Mesendoderm (in vitro differentiated cells): ENCODE measurements at regions not wholly inside any gene's neighbourhood (a gene's known extent, or its start where the extent isn't known, plus 50 kb on each side); places are given as distances from the start of the nearest gene placed in this dataset.

Source experiments
- DNase-seq: peaks from one replicate; pipeline ENCODE4 v3.0.0; 2013
- H2AK5ac ChIP-seq: 2 replicates; pipeline ENCODE4 v1.6.1; 2013; ENCODE audit warnings: low read length, inconsistent platforms
- H2BK120ac ChIP-seq: 2 replicates; pipeline ENCODE4 v1.6.1; 2013; ENCODE audit warnings: low read depth, mild to moderate bottlenecking, low read length, moderate library complexity, mixed read lengths
- H2BK15ac ChIP-seq: replicated peaks from 2 replicates; pipeline ENCODE4 v1.6.1; 2013; ENCODE audit warnings: low read depth, mild to moderate bottlenecking, moderate library complexity
- H2BK5ac ChIP-seq: 2 replicates; pipeline ENCODE4 v1.6.1; 2013; ENCODE audit warnings: low read length, inconsistent platforms
- H3K18ac ChIP-seq: 2 replicates; pipeline ENCODE4 v1.6.1; 2013; ENCODE audit warnings: mild to moderate bottlenecking, low read length, mixed read lengths
- H3K23ac ChIP-seq: one replicate; pipeline ENCODE4 v1.6.1; 2013; ENCODE audit warnings: low read length
- H3K27ac ChIP-seq: 2 replicates; pipeline ENCODE4 v1.5.1; 2013; ENCODE audit warnings: low read depth, mild to moderate bottlenecking, inconsistent platforms, low read length, moderate library complexity
- H3K27me3 ChIP-seq: 2 replicates; pipeline ENCODE4 v1.6.1; 2013; ENCODE audit warnings: low read length, control low read depth, mild to moderate bottlenecking, inconsistent platforms; ENCODE audit not compliant: insufficient read depth, poor library complexity
- H3K36me3 ChIP-seq: 2 replicates; pipeline ENCODE4 v1.6.1; 2013; ENCODE audit warnings: low read length, inconsistent platforms; ENCODE audit not compliant: control insufficient read depth, insufficient read depth
- H3K4ac ChIP-seq: one replicate; pipeline ENCODE4 v1.6.1; 2013; ENCODE audit warnings: low read depth, mild to moderate bottlenecking, low read length, moderate library complexity
- H3K4me1 ChIP-seq: 2 replicates; pipeline ENCODE4 v1.6.1; 2013; ENCODE audit warnings: low read depth, low read length, inconsistent platforms; ENCODE audit not compliant: control insufficient read depth
- H3K4me2 ChIP-seq: 2 replicates; pipeline ENCODE4 v1.6.1; 2013; ENCODE audit warnings: low read length
- H3K4me3 ChIP-seq: 2 replicates; pipeline ENCODE4 v1.5.1; 2013; ENCODE audit warnings: mild to moderate bottlenecking, low read length
- H3K56ac ChIP-seq: one replicate; pipeline ENCODE4 v1.6.1; 2013; ENCODE audit warnings: low read length
- H3K79me1 ChIP-seq: 2 replicates; pipeline ENCODE4 v1.6.1; 2013; ENCODE audit warnings: low read length, inconsistent platforms
- H3K79me2 ChIP-seq: 2 replicates; pipeline ENCODE4 v1.6.1; 2013; ENCODE audit warnings: mild to moderate bottlenecking, low read length; ENCODE audit not compliant: control insufficient read depth, insufficient read depth
- H3K9ac ChIP-seq: 2 replicates; pipeline ENCODE4 v1.6.1; 2013; ENCODE audit warnings: low read length, inconsistent platforms
- H4K5ac ChIP-seq: one replicate; pipeline ENCODE4 v1.6.1; 2013; ENCODE audit warnings: low read length
- H4K8ac ChIP-seq: one replicate; pipeline ENCODE4 v1.6.1; 2013; ENCODE audit warnings: low read depth, mild to moderate bottlenecking, control low read depth, low read length, moderate library complexity
- WGBS: extraction: QIAGEN DNeasy Blood & Tissue Kit; methylation state at CpG from one replicate; pipeline ENCODE4 v1.1.7; 2013; ENCODE audit warnings: low lambda C conversion rate, missing lambda C conversion rate; ENCODE audit not compliant: insufficient coverage; ENCODE audit errors: extremely low coverage; 5-methylcytosine and 5-hydroxymethylcytosine counted together

- Histone ChIP-seq H3K4me2 (no peak overlapping the region), H2BK5ac (no peak overlapping the region), H2BK15ac (no peak overlapping the region), H3K27me3 (no peaks in the 10 kb centered on the region), H3K4me1 (no peaks in the 10 kb centered on the region), H4K5ac (no peak overlapping the region), H3K23ac (no peak overlapping the region), H3K4me3 (no peak overlapping the region), H3K27ac (no peak overlapping the region), H3K18ac (no peak overlapping the region), H3K9ac (no peak overlapping the region), H2AK5ac (no peak overlapping the region), H3K79me1 (no peaks in the 10 kb centered on the region), H3K4ac (no peak overlapping the region), H3K79me2 (no peaks in the 10 kb centered on the region), H3K56ac (no peak overlapping the region), H4K8ac (no peak overlapping the region), H3K36me3 (no peaks in the 10 kb centered on the region), H2BK120ac (no peak overlapping the region)
- no peak for DNase-seq
- WGBS, result no CpG with 5 or more reads among the region's 9 CpGs
Measured at GRCh38 chr4:125994024-125994423, 679.3 kb downstream of the FAT4 start.

DNA sequence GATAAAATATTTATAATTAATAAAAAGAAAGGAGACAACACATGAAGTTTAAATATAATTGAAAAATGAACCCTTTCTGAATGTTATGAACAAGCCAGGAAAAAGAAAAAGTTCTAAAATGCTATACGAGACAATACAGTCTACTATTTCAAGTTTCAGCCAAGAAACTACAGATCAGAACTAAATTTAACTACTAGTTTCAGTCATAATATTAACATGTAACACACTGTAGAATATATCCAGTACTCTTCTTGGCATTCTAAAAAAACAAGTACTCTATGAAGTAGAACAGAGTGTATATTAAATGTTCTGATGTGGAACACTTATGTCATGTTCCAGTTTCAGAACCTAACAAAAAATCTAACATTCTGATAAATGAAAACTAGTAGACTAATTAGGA is 679.7 kb downstream of the FAT4 start:
- Histone ChIP-seq H3K4me1 (no peaks in the 10 kb centered on the region), H2BK120ac (no peak overlapping the region), H2BK15ac (no peak overlapping the region), H3K9ac (no peak overlapping the region), H3K79me1 (no peaks in the 10 kb centered on the region), H2BK5ac (no peak overlapping the region), H3K27me3 (no peaks in the 10 kb centered on the region), H3K4me3 (no peak overlapping the region), H3K18ac (no peak overlapping the region), H3K4ac (no peak overlapping the region), H2AK5ac (no peak overlapping the region), H3K56ac (no peak overlapping the region), H4K8ac (no peak overlapping the region), H4K5ac (no peak overlapping the region), H3K27ac (no peak overlapping the region), H3K36me3 (no peaks in the 10 kb centered on the region), H3K4me2 (no peak overlapping the region), H3K79me2 (no peaks in the 10 kb centered on the region), H3K23ac (no peak overlapping the region)
- no peak for DNase-seq
- WGBS, result no CpG with 5 or more reads among the region's 1 CpG

DNA sequence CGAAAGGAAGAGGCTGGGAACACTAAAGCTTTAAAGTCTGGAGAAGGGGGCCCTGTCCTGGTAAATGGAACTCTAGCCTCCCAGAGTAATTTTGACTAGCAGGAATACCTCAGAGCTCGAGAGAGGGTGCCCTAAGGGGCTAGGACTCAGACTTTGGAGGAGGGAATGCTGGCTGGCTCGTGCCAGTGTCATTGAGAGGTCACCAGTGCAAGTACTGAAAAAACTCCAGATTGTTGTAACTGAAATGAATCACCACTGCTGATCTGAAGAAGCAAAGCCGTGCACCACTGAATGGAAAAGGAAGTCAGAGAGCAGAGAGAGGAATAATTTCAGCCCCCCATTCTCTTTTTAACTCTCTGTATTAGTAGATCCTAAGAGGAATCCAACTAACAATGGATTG is 690.2 kb downstream of the FAT4 start:
- Histone ChIP-seq H2BK120ac (no peak overlapping the region), H3K36me3 (no peaks in the 10 kb centered on the region), H2BK15ac (no peak overlapping the region), H3K56ac (no peak overlapping the region), H3K4me3 (no peak overlapping the region), H3K4me2 (no peak overlapping the region), H2BK5ac (no peak overlapping the region), H3K4me1 (no peaks in the 10 kb centered on the region), H3K79me1 (no peaks in the 10 kb centered on the region), H3K27ac (no peak overlapping the region), H2AK5ac (no peak overlapping the region), H3K18ac (no peak overlapping the region), H3K23ac (no peak overlapping the region), H3K9ac (no peak overlapping the region), H4K8ac (no peak overlapping the region), H3K79me2 (no peaks in the 10 kb centered on the region), H3K4ac (no peak overlapping the region), H3K27me3 (no peaks in the 10 kb centered on the region), H4K5ac (no peak overlapping the region)
- no CpG with 5 or more reads among the region's 4 CpGs for WGBS
- DNase-seq, result peak; percentile 35

- no peak for DNase-seq
- Histone ChIP-seq H3K4ac (no peak overlapping the region), H3K4me2 (no peak overlapping the region), H3K79me2 (no peaks in the 10 kb centered on the region), H2BK120ac (no peak overlapping the region), H2AK5ac (no peak overlapping the region), H3K36me3 (no peaks in the 10 kb centered on the region), H3K27ac (no peak overlapping the region), H3K4me3 (no peak overlapping the region), H4K5ac (no peak overlapping the region), H2BK15ac (no peak overlapping the region), H3K79me1 (no peaks in the 10 kb centered on the region), H3K23ac (no peak overlapping the region), H3K4me1 (no peaks in the 10 kb centered on the region), H2BK5ac (no peak overlapping the region), H3K9ac (no peak overlapping the region), H3K56ac (no peak overlapping the region), H3K27me3 (no peaks in the 10 kb centered on the region), H3K18ac (no peak overlapping the region), H4K8ac (no peak overlapping the region)
- WGBS, result no CpG with 5 or more reads among the region's 3 CpGs
Measured at GRCh38 chr4:126007142-126007541, 692.4 kb downstream of the FAT4 start.

DNA sequence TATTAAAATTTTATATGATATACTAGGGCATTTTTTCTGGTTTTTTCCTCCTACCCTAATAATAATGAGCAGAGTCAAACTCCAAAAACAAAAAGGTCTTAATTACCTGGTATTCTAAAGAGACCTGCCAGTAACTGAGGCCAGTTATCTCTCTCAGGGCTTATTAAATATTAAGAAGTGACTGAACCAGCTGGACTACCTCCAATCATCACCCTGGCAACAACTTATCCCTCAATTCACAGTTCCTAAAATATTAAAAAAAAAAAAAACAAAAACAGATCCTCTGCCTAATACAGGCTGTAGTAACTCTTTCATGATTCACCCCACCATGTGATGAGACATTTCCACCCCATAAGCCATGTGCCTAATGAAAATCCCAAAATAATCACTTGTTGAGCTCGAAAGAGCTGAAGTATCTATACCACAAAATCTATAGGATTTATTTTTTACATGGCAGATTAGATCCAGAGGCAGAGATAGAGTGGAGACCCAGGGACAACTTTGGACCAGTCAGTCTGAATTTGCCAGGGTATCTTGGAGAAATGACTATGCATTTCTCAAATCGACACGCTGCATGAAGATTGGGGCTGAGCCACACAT is 698.0 kb downstream of the FAT4 start:
- no peaks in the 10 kb centered on the region for H3K4me1 ChIP-seq
- no peaks in the 10 kb centered on the region for H3K36me3 ChIP-seq
- H4K8ac ChIP-seq, result no peak overlapping the region
- no peak overlapping the region for H3K4me3 ChIP-seq
- no peak overlapping the region for H3K9ac ChIP-seq
- H4K5ac ChIP-seq, result no peak overlapping the region
- no peak overlapping the region for H3K27ac ChIP-seq
- H3K4me2 ChIP-seq, result no peak overlapping the region
- WGBS, result no CpG with 5 or more reads among the region's 3 CpGs
- no peaks in the 10 kb centered on the region for H3K79me1 ChIP-seq
- no peak overlapping the region for H2BK120ac ChIP-seq
- H3K56ac ChIP-seq, result no peak overlapping the region
- H2AK5ac ChIP-seq, result no peak overlapping the region
- H3K23ac ChIP-seq, result no peak overlapping the region
- H3K18ac ChIP-seq, result no peak overlapping the region
- H3K4ac ChIP-seq, result no peak overlapping the region
- H2BK15ac ChIP-seq, result no peak overlapping the region
- H3K27me3 ChIP-seq, result no peaks in the 10 kb centered on the region
- no peaks in the 10 kb centered on the region for H3K79me2 ChIP-seq
- DNase-seq, result no peak
- no peak overlapping the region for H2BK5ac ChIP-seq

DNA sequence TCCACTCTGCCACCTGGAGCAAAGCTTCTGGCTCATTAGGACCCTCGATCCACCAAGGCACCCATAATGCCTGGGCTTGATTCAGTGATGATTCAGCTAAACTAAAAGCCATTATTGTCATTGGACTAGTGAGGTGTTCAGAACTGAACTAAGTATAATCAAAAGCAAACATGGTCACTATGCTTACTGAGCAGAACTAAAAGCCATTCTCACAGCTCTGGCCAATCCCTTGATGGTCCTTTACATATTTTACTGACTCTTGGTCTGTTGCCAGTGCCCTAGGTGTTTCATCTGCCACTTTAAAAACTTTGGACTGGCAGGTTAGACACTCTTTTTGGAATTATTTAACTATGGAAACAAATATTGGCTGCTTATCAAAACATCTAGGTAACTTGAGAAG is 703.5 kb downstream of the FAT4 start:
- Histone ChIP-seq H3K9ac (no peak overlapping the region), H3K79me2 (no peaks in the 10 kb centered on the region), H3K79me1 (no peaks in the 10 kb centered on the region)

More for the DNA sequence above, 703.5 kb downstream of the FAT4 start:
- H3K4ac ChIP-seq, result no peak overlapping the region
- H3K27me3 ChIP-seq, result no peaks in the 10 kb centered on the region
- no peak overlapping the region for H3K27ac ChIP-seq
- no peak overlapping the region for H4K8ac ChIP-seq
- no peak overlapping the region for H3K18ac ChIP-seq
- H4K5ac ChIP-seq, result no peak overlapping the region
- H3K4me3 ChIP-seq, result no peak overlapping the region
- no peak for DNase-seq
- H2BK120ac ChIP-seq, result no peak overlapping the region
- WGBS, result no CpG with 5 or more reads among the region's 1 CpG
- no peak overlapping the region for H3K4me2 ChIP-seq
- no peak overlapping the region for H2BK15ac ChIP-seq
- H2BK5ac ChIP-seq, result no peak overlapping the region
- H3K4me1 ChIP-seq, result no peaks in the 10 kb centered on the region
- H3K36me3 ChIP-seq, result no peaks in the 10 kb centered on the region
- no peak overlapping the region for H3K23ac ChIP-seq
- no peak overlapping the region for H2AK5ac ChIP-seq
- H3K56ac ChIP-seq, result no peak overlapping the region
